T-helper 2 cell treated with Interferon-gamma antibody and Interleukin-4, amounts not matched to agents 5 μg/mL and 100 μg/mL, for 36 hours (primary cell): ENCODE measurements at regions not wholly inside any gene's neighbourhood (a gene's known extent, or its start where the extent isn't known, plus 50 kb on each side); places are given as distances from the start of the nearest gene placed in this dataset.
"Not testable (repeated sequence)": the region's sequence is repeated elsewhere in the genome, so short reads cannot be mapped to it uniquely, and the experiment has no call there.

ENCODE experiments used
- DNase-seq: peaks from one replicate; pipeline ENCODE4 v3.0.0; 2021; ENCODE audit warnings: low spot score
- H3K27ac Mint-ChIP-seq: one replicate; pipeline ENCODE4 v1.8.0; 2021; ENCODE audit warnings: mild to moderate bottlenecking, mixed read lengths
- H3K27me3 Mint-ChIP-seq: one replicate; pipeline ENCODE4 v1.8.0; 2021; ENCODE audit warnings: low read depth, mixed read lengths
- H3K36me3 Mint-ChIP-seq: one replicate; pipeline ENCODE4 v1.8.0; 2021; ENCODE audit warnings: low read depth, mixed read lengths
- H3K4me1 Mint-ChIP-seq: one replicate; pipeline ENCODE4 v1.8.0; 2021; ENCODE audit warnings: low read depth, mixed read lengths
- H3K4me3 Mint-ChIP-seq: one replicate; pipeline ENCODE4 v1.8.0; 2022; ENCODE audit warnings: mild to moderate bottlenecking, moderate library complexity, mixed read lengths
- H3K9me3 Mint-ChIP-seq: one replicate; pipeline ENCODE4 v1.8.0; 2021; ENCODE audit warnings: mixed read lengths

GRCh38 chr1:177646757-177647730 is 322.8 kb downstream of the SEC16B start:
- H3K27me3 Mint-ChIP-seq, result no peaks in the 10 kb centered on the region
- no peak for DNase-seq
- H3K27ac Mint-ChIP-seq, result no peak overlapping the region
- no peaks in the 10 kb centered on the region for H3K36me3 Mint-ChIP-seq
- no peaks in the 10 kb centered on the region for H3K9me3 Mint-ChIP-seq
- no peak overlapping the region for H3K4me3 Mint-ChIP-seq
- H3K4me1 Mint-ChIP-seq, result no peaks in the 10 kb centered on the region

DNA sequence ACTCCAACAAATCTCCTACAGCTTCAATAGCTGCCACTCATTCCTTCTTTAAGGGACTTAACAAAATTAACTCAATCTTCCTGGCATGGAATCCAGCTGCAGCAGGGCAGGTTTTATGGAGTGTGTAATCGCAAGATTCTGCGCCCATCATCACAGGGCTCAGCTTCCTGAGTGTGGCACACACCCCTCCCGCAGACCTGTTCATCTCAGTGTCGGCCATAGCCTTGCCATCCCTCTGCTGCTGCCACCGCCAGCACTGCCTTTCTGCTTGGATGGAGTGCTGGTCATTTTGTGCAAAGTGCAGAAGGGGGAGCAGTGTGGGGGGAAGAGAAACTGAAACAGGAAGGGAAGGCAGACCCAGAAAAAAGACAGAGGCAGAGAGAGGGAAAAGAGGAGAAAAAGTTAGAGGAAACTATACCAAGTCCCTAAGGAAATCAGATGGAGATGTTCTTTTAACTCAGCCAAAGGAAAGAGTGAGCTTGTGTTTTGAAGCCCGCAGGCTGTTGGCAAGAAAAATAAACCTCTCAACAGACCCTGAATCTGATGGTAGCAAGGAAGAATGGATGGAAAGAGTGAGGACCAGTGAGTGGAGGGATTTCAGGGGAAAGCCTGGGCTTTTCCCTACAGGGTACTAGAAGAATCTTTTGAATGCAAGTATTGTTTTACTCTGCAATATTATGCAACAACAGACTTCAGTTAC is 324.2 kb downstream of the SEC16B start:
- H3K9me3 Mint-ChIP-seq, result no peaks in the 10 kb centered on the region
- no peak overlapping the region for H3K4me3 Mint-ChIP-seq
- H3K27me3 Mint-ChIP-seq, result no peaks in the 10 kb centered on the region
- no peaks in the 10 kb centered on the region for H3K4me1 Mint-ChIP-seq
- H3K36me3 Mint-ChIP-seq, result no peaks in the 10 kb centered on the region
- H3K27ac Mint-ChIP-seq, result no peak overlapping the region
- DNase-seq, result no peak

- DNase-seq, result no peak
- H3K27ac Mint-ChIP-seq, result no peak overlapping the region
- H3K9me3 Mint-ChIP-seq, result no peaks in the 10 kb centered on the region
- no peaks in the 10 kb centered on the region for H3K4me1 Mint-ChIP-seq
- no peaks in the 10 kb centered on the region for H3K36me3 Mint-ChIP-seq
- H3K4me3 Mint-ChIP-seq, result no peak overlapping the region
- no peaks in the 10 kb centered on the region for H3K27me3 Mint-ChIP-seq
Measured at GRCh38 chr1:177640687-177641086, 329.2 kb downstream of the SEC16B start.

DNA sequence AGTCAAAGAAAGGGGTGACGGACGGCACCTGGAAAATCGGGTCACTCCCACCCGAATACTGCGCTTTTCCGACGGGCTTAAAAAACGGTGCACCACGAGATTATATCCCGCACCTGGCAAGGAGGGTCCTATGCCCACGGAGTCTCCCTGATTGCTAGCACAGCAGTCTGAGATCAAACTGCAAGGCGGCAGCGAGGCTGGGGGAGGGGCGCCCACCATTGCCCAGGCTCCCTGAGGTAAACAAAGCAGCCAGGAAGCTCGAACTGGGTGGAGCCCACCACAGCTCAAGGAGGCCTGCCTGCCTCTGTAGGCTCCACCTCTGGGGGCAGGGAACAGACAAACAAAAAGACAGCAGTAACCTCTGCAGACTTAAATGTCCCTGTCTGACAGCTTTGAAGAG is 335.7 kb downstream of the SEC16B start:
- DNase-seq, H3K27ac Mint-ChIP-seq, H3K27me3 Mint-ChIP-seq: not testable (repeated sequence)

GRCh38 chr1:177632923-177633615 is 336.8 kb downstream of the SEC16B start:
- H3K27ac Mint-ChIP-seq, result no peak overlapping the region
- no peaks in the 10 kb centered on the region for H3K27me3 Mint-ChIP-seq
- no peaks in the 10 kb centered on the region for H3K4me1 Mint-ChIP-seq
- no peak overlapping the region for H3K4me3 Mint-ChIP-seq
- no peak for DNase-seq
- no peaks in the 10 kb centered on the region for H3K36me3 Mint-ChIP-seq
- H3K9me3 Mint-ChIP-seq, result peaks cover 12% of the 10 kb centered on the region

More for the DNA sequence above, 335.7 kb downstream of the SEC16B start:
- not testable (repeated sequence) for H3K4me3 Mint-ChIP-seq, H3K4me1 Mint-ChIP-seq, H3K36me3 Mint-ChIP-seq
- H3K9me3 Mint-ChIP-seq, result peaks cover 12% of the 10 kb centered on the region

DNA sequence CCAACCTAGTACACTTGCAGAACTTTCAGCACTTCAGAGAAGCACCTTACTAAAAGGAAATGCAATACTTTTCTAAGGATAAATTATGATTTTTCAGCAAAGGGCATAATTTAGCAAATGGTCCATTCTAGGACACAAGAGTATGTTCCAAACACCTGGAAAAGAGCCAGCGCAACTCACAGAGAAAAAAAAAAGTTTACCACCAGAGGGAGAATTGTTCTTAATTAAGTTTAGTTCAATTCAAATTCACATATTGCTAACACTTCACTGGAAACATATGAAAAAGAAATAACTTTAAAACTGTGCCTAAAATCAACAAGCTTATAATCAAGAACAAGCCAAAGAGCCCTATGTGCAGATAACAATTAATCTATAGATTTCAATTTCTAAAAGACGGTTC is 338.1 kb downstream of the SEC16B start:
- no peak overlapping the region for H3K4me3 Mint-ChIP-seq
- no peaks in the 10 kb centered on the region for H3K27me3 Mint-ChIP-seq
- H3K4me1 Mint-ChIP-seq, result no peaks in the 10 kb centered on the region
- no peaks in the 10 kb centered on the region for H3K36me3 Mint-ChIP-seq
- H3K9me3 Mint-ChIP-seq, result peaks cover 12% of the 10 kb centered on the region
- no peak for DNase-seq
- no peak overlapping the region for H3K27ac Mint-ChIP-seq

GRCh38 chr1:177629526-177629925 is 340.3 kb downstream of the SEC16B start:
- H3K36me3 Mint-ChIP-seq, result no peaks in the 10 kb centered on the region
- H3K27ac Mint-ChIP-seq, result no peak overlapping the region
- H3K9me3 Mint-ChIP-seq, result peaks cover 18% of the 10 kb centered on the region
- H3K27me3 Mint-ChIP-seq, result no peaks in the 10 kb centered on the region
- H3K4me3 Mint-ChIP-seq, result no peak overlapping the region
- no peaks in the 10 kb centered on the region for H3K4me1 Mint-ChIP-seq
- DNase-seq, result no peak

GRCh38 chr1:177627148-177627910 is 342.5 kb downstream of the SEC16B start:
- no peak for DNase-seq
- H3K36me3 Mint-ChIP-seq, result no peaks in the 10 kb centered on the region
- peaks cover 10% of the 10 kb centered on the region for H3K9me3 Mint-ChIP-seq
- no peak overlapping the region for H3K27ac Mint-ChIP-seq
- no peaks in the 10 kb centered on the region for H3K27me3 Mint-ChIP-seq
- no peaks in the 10 kb centered on the region for H3K4me1 Mint-ChIP-seq
- no peak overlapping the region for H3K4me3 Mint-ChIP-seq

GRCh38 chr1:177620636-177621190 is 349.1 kb downstream of the SEC16B start:
- DNase-seq, result no peak
- no peaks in the 10 kb centered on the region for H3K27me3 Mint-ChIP-seq
- H3K4me3 Mint-ChIP-seq, result no peak overlapping the region

GRCh38 chr1:177615251-177615650 is 354.6 kb downstream of the SEC16B start:
- no peaks in the 10 kb centered on the region for H3K36me3 Mint-ChIP-seq
- no peak overlapping the region for H3K27ac Mint-ChIP-seq
- H3K4me1 Mint-ChIP-seq, result no peaks in the 10 kb centered on the region
- no peaks in the 10 kb centered on the region for H3K27me3 Mint-ChIP-seq
- no peak overlapping the region for H3K4me3 Mint-ChIP-seq
- no peak for DNase-seq
- no peaks in the 10 kb centered on the region for H3K9me3 Mint-ChIP-seq

More at GRCh38 chr1:177620636-177621190, 349.1 kb downstream of the SEC16B start:
- H3K9me3 Mint-ChIP-seq, result peaks cover 4% of the 10 kb centered on the region
- H3K27ac Mint-ChIP-seq, result no peak overlapping the region
- H3K36me3 Mint-ChIP-seq, result no peaks in the 10 kb centered on the region
- no peaks in the 10 kb centered on the region for H3K4me1 Mint-ChIP-seq

GRCh38 chr1:177611402-177611801 is 358.5 kb downstream of the SEC16B start:
- no peaks in the 10 kb centered on the region for H3K36me3 Mint-ChIP-seq
- H3K4me3 Mint-ChIP-seq, result no peak overlapping the region
- no peaks in the 10 kb centered on the region for H3K4me1 Mint-ChIP-seq
- no peaks in the 10 kb centered on the region for H3K27me3 Mint-ChIP-seq
- H3K27ac Mint-ChIP-seq, result no peak overlapping the region
- no peaks in the 10 kb centered on the region for H3K9me3 Mint-ChIP-seq
- no peak for DNase-seq

DNA sequence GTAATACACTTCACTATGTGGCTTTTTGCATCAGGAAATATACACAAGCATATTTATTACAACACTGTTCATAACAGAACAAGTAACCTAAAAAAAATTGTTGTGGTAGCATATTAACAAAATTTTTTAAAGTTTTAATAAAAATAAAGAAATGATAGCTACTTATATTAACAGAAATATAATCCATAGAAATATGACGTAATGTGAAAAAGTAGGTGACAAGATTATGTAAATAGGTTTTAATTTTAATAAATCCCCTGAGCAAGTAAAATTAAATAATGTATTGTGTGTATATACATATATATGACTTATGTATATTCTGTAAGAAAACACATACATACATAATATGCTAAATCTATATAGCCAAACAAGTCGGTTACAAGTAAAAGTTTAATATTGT is 359.9 kb downstream of the SEC16B start:
- no peaks in the 10 kb centered on the region for H3K27me3 Mint-ChIP-seq
- H3K36me3 Mint-ChIP-seq, result no peaks in the 10 kb centered on the region

GRCh38 chr1:177600936-177601335 is 368.9 kb downstream of the SEC16B start:
- Mint-ChIP-seq H3K27ac (no peak overlapping the region), H3K36me3 (no peaks in the 10 kb centered on the region)

More for the DNA sequence above, 359.9 kb downstream of the SEC16B start:
- no peak for DNase-seq
- Mint-ChIP-seq H3K9me3 (peaks cover 2% of the 10 kb centered on the region), H3K27ac (no peak overlapping the region), H3K4me1 (no peaks in the 10 kb centered on the region), H3K4me3 (no peak overlapping the region)

More at GRCh38 chr1:177600936-177601335, 368.9 kb downstream of the SEC16B start:
- Mint-ChIP-seq H3K27me3 (no peaks in the 10 kb centered on the region), H3K4me1 (no peaks in the 10 kb centered on the region), H3K4me3 (no peak overlapping the region), H3K9me3 (peaks cover 16% of the 10 kb centered on the region)
- DNase-seq, result no peak
